ENCODE measurements at regions not wholly inside any gene's neighbourhood (a gene's known extent, or its start where the extent isn't known, plus 50 kb on each side); places are given as distances from the start of the nearest gene placed in this dataset.

DNA sequence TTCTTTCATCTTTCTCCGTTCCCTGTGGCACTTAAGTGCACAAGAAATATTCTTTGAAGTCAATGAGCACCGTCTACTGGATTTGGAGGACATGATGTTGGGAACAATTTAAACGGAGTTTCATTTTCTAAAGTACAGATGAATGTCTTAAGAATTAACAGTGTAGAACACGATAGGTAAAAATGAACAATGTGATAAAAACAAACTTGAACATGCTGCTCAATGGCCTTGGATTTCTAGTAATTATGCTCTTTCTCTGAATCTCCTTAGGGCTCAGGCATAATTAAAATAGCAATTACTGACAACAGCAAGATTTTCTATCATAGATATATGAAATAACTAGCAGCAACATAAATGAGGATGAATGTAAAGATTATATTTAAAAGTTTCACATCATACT is 142.2 kb upstream of the CDH6 start:
- TF ChIP-seq, protein P1, sequence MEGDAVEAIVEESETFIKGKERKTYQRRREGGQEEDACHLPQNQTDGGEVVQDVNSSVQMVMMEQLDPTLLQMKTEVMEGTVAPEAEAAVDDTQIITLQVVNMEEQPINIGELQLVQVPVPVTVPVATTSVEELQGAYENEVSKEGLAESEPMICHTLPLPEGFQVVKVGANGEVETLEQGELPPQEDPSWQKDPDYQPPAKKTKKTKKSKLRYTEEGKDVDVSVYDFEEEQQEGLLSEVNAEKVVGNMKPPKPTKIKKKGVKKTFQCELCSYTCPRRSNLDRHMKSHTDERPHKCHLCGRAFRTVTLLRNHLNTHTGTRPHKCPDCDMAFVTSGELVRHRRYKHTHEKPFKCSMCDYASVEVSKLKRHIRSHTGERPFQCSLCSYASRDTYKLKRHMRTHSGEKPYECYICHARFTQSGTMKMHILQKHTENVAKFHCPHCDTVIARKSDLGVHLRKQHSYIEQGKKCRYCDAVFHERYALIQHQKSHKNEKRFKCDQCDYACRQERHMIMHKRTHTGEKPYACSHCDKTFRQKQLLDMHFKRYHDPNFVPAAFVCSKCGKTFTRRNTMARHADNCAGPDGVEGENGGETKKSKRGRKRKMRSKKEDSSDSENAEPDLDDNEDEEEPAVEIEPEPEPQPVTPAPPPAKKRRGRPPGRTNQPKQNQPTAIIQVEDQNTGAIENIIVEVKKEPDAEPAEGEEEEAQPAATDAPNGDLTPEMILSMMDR (IDR thresholded peaks at IDR 0.05; ENCODE audit: extremely low read depth, low read depth, low read length) = no peak

DNA sequence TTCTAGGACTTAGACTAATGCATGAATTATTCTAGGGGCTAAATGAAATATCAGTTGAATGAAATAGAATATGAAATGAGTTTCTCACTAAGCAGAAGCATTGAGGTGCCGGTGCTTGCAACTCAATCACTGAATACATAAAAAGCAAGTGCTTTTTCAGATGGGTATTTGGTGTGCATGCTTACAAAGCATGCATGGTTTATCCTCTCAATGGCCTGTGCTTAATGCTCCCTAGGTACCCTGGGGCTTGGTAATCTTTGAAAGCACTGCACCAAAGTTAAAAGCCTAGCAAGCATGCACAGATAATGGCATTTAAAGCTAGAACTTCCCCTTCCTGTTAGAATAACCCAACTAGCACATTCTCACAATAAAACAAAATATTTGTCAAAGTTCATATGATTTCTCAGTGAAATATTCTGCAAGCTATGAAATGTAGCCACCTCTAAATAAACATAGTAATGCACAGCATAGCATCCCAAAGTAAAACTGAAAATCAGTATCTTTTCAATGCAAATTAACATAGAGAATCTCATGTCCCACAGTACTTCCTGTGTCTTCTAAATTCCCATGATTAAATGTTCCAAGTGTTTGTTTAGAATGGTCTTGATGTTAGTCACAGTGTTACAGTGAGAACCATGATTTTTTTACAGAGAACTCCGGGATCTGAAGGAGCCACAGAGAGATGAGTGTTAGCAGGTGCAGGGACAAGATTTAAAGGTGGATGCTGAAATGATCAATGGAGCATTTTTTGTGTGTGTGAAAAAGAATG is 143.4 kb upstream of the CDH6 start:
- H3K27me3 ChIP-seq (ENCODE audit: insufficient read depth, low read length) = no peaks in the 10 kb centered on the region
- H3K9me3 ChIP-seq (ENCODE audit: low read depth, low read length) = no peaks in the 10 kb centered on the region
- H3K4me1 ChIP-seq (ENCODE audit: insufficient read depth, low read length) = no peaks in the 10 kb centered on the region
- no peak overlapping the region for H2AFZ ChIP-seq (ENCODE audit: low read length)
- H3K4me3 ChIP-seq (ENCODE audit: insufficient read depth, low read length) = no peak overlapping the region
- no peaks in the 10 kb centered on the region for H3K79me2 ChIP-seq (ENCODE audit: insufficient read depth, low read length)
- H3K4me2 ChIP-seq (ENCODE audit: insufficient read depth, low read length) = no peak overlapping the region
- H3K36me3 ChIP-seq (ENCODE audit: insufficient read depth, low read length) = no peaks in the 10 kb centered on the region
- DNase-seq (ENCODE audit: insufficient read length, low spot score, missing footprints) = no peak
- H3K27ac ChIP-seq (ENCODE audit: low read depth, low read length) = no peak overlapping the region
- TF ChIP-seq, protein P1 (IDR thresholded peaks at IDR 0.05; ENCODE audit: extremely low read depth, low read depth, low read length) = no peak
- no peaks in the 10 kb centered on the region for H4K20me1 ChIP-seq (ENCODE audit: insufficient read depth, low read length)

More for the DNA sequence above, 142.2 kb upstream of the CDH6 start:
- H3K36me3 ChIP-seq (ENCODE audit: insufficient read depth, low read length) = no peaks in the 10 kb centered on the region
- H3K9me3 ChIP-seq (ENCODE audit: low read depth, low read length) = no peaks in the 10 kb centered on the region
- H3K4me3 ChIP-seq (ENCODE audit: insufficient read depth, low read length) = no peak overlapping the region
- no peaks in the 10 kb centered on the region for H3K79me2 ChIP-seq (ENCODE audit: insufficient read depth, low read length)
- no peak for DNase-seq (ENCODE audit: insufficient read length, low spot score, missing footprints)
- H2AFZ ChIP-seq (ENCODE audit: low read length) = no peak overlapping the region
- no peaks in the 10 kb centered on the region for H3K27me3 ChIP-seq (ENCODE audit: insufficient read depth, low read length)
- no peak overlapping the region for H3K27ac ChIP-seq (ENCODE audit: low read depth, low read length)
- no peak overlapping the region for H3K4me2 ChIP-seq (ENCODE audit: insufficient read depth, low read length)
- no peaks in the 10 kb centered on the region for H4K20me1 ChIP-seq (ENCODE audit: insufficient read depth, low read length)
- H3K4me1 ChIP-seq (ENCODE audit: insufficient read depth, low read length) = no peaks in the 10 kb centered on the region

DNA sequence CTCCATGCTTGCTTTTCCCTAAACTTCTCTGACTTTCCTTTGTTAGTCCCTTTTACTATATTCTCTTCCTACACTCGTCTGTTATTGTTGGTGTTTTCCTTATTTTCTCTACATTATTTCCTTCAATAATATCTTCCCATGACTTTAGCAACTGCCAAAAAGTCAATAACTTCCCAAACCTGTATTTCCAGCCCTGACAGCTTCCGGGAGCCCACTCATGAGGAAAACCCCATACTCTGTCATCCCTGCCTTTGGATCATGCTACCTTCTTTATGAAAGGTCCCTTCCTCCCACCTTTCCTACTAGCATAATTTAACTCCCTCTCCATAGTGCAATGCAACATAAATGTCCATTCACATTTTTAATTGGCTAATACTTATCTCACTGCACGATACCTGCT is 144.0 kb upstream of the CDH6 start:
- Histone ChIP-seq H2AFZ (ENCODE audit: low read length) (no peak overlapping the region), H3K4me2 (ENCODE audit: insufficient read depth, low read length) (no peak overlapping the region), H3K27me3 (ENCODE audit: insufficient read depth, low read length) (no peaks in the 10 kb centered on the region), H3K27ac (ENCODE audit: low read depth, low read length) (no peak overlapping the region), H3K9me3 (ENCODE audit: low read depth, low read length) (no peaks in the 10 kb centered on the region), H3K4me3 (ENCODE audit: insufficient read depth, low read length) (no peak overlapping the region), H3K4me1 (ENCODE audit: insufficient read depth, low read length) (no peaks in the 10 kb centered on the region), H4K20me1 (ENCODE audit: insufficient read depth, low read length) (no peaks in the 10 kb centered on the region), H3K79me2 (ENCODE audit: insufficient read depth, low read length) (no peaks in the 10 kb centered on the region), H3K36me3 (ENCODE audit: insufficient read depth, low read length) (no peaks in the 10 kb centered on the region)
- TF ChIP-seq, protein P1 (IDR thresholded peaks at IDR 0.05; ENCODE audit: extremely low read depth, low read depth, low read length) = no peak
- DNase-seq (ENCODE audit: insufficient read length, low spot score, missing footprints) = no peak

DNA sequence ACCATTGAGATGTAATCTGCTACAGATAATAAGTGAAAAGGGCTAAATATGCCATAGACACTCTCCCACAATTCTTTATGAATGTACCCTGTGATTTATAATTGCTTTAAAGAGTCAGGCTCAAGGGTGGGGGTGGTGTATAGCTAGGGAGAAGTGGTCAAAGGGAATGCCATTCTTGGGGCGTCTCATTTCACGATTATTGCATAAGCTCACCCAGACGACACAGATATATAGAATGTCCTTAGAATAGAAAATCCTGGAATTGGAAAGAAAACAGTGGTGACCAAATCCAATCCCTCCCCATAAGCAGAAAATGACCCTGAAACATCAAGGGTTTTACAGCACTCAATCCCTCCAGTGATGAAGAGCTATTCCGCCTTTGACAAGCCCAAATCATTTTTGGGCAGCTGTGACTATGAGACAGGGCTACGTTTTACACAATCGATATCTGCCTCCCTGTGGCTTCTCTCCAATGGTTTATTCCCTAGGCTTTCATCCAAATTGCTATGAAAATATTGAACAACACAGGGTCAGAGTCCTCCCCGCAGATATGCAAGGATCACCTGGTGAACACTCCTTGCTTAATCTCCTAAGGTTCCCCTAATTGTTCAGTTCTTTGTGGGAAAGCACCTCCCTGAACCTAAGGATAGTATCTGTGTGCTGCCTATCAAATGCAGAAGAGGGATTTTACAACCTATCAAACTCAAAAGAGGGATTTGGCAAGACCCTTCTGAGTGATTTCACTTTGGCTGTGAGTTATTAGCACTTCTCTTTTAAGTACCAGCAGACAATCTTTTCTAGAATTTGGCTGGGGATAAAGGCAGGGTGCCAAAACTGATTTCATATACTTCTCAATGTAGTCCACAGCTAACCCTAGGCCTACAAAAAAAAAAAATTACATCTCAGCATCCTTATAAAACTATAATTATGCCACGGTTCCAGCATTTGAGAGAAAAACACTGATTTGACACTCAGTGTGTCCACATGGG is 144.9 kb upstream of the CDH6 start:
- no peak for DNase-seq (ENCODE audit: insufficient read length, low spot score, missing footprints)
- Histone ChIP-seq H3K27me3 (ENCODE audit: insufficient read depth, low read length) (no peaks in the 10 kb centered on the region), H3K4me1 (ENCODE audit: insufficient read depth, low read length) (no peaks in the 10 kb centered on the region)

More for the DNA sequence above, 144.9 kb upstream of the CDH6 start:
- TF ChIP-seq, protein P1 (IDR thresholded peaks at IDR 0.05; ENCODE audit: extremely low read depth, low read depth, low read length) = no peak
- Histone ChIP-seq H4K20me1 (ENCODE audit: insufficient read depth, low read length) (no peaks in the 10 kb centered on the region), H3K36me3 (ENCODE audit: insufficient read depth, low read length) (no peaks in the 10 kb centered on the region), H3K9me3 (ENCODE audit: low read depth, low read length) (no peaks in the 10 kb centered on the region), H3K4me2 (ENCODE audit: insufficient read depth, low read length) (no peak overlapping the region), H3K27ac (ENCODE audit: low read depth, low read length) (no peak overlapping the region), H3K79me2 (ENCODE audit: insufficient read depth, low read length) (no peaks in the 10 kb centered on the region), H2AFZ (ENCODE audit: low read length) (no peak overlapping the region), H3K4me3 (ENCODE audit: insufficient read depth, low read length) (no peak overlapping the region)

Data from osteoblast (primary cell).